GM19238 (cell line): ENCODE measurements at regions not wholly inside any gene's neighbourhood (a gene's known extent, or its start where the extent isn't known, plus 50 kb on each side); places are given as distances from the start of the nearest gene placed in this dataset.

Experiments used
- DNase-seq: peaks from one replicate; pipeline ENCODE4 v3.0.0; 2011; ENCODE audit warnings: low spot score; ENCODE audit not compliant: insufficient read length

DNA sequence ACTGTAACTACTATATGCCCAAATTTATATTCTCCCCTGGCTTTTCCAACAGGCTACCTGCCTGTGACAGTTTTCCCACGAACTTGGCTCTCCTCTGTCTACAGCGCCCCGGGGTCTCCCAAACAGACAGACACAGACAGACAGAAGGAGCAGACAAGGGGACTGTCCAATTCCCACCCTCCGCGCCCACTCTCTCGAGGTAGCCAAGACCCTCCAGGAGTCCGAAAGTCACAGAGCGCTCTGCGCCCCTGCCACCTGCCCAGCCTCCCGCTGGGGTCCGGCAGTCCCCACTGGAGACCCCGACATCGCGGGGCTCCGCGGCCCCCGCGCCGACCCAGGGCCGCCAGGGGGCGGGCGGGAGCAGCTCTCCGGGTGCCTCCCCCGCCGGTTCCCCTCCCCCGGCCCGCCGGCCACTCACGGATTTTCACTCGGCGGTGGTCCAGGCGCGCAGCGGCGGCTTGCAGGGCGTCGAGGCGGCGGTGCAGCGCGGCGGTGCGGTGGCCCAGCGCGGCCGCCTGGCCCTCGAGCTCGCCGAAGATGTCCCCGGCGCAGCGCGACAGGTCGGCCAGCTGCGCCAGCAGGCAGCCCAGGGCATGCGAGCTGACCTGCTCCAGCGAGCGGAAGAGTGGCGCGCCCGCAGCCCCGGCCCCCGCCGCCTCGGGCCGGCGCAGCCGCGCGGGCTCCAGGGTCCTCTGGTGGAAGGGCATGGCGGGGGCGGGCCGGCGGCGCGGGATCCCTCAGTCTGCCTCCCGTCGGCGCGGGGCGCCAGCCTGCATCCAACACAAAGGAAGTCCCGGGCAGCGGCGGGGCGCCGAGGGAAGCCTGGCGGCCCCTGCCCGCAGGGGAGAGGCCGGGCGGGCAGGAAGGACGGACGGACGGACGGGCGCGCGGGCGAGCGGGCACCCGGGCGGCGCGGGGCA lies 81.3 kb upstream of the CCDC28A start:
- peak; percentile 85 for DNase-seq

DNA sequence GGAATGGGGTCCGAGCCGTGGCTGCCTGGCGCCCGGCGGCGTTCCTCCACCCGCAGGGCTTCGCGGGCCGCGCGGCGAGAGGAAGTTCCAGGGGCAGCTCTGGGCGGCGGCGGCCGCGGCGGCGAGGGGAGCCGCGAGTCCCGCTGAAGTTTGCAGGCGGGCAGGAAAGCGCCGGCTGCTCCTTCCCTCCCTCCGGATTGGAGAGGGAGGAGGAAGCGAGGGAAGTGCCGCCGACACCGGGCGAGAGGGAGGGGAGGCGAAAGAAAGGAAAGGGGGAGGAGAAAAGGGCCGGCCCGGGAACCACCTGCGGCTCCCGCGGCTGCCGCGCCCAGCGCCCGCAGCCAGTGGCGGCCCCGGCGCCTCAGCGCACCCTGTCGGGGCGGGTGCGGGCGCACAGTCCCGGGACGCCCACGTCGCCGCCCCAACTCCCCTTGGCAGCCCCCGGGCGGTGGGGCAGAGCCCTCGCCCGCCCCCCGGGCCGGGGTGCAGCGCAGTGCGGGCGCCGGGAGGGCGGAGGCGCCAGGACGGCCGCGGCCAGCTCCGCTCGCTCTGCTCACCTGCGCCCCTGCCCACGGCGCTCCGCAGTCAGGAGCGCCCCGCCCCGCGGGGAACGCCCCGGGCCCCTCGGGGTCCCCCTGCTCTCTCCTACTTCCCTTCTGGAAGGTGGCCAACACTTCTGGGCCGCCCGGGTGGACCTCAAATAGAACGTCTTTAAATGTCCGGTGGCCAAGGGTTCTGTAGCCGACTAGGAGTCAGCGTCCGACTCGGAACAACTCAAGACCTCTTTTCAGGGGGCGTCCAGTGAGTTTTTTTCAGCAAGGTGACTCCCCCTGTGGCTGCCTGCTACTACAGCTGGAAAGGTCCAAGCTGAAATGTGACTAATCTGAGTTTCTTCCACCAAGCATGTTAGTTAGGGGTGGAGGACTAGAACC lies 80.3 kb upstream of the CCDC28A start:
- DNase-seq: peak; percentile 56

- DNase-seq: no peak
These were observed 78.4 kb upstream of the CCDC28A start for GRCh38 chr6:138695193-138695592.

DNA sequence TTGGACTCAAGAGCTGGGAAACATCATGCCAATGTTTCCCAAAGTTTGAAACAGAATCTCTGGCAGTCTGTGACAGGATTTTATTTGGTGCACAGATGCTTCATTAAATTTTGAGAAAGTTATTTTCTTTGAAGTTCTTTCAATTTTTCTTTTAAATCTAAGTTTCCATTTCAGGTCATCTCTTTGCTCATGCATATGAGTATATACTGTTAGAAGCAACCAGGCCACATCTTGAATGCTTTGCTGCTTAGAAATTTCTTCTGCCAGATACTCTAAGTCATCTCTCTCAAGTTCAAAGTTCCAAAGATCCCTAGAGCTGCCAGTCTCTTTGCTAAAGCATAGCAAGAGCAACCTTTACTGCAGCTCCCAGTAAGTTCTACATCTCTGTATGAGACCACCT lies 59.1 kb upstream of the CCDC28A start:
- DNase-seq: no peak

- DNase-seq: no peak
These were observed 57.6 kb upstream of the CCDC28A start for GRCh38 chr6:138716013-138716412.

- no peak for DNase-seq
These were observed 56.5 kb upstream of the CCDC28A start for GRCh38 chr6:138716971-138717665.

GRCh38 chr6:138719011-138719635 lies 54.4 kb upstream of the CCDC28A start:
- no peak for DNase-seq

GRCh38 chr6:138719744-138720143 lies 53.8 kb upstream of the CCDC28A start:
- DNase-seq: no peak

DNA sequence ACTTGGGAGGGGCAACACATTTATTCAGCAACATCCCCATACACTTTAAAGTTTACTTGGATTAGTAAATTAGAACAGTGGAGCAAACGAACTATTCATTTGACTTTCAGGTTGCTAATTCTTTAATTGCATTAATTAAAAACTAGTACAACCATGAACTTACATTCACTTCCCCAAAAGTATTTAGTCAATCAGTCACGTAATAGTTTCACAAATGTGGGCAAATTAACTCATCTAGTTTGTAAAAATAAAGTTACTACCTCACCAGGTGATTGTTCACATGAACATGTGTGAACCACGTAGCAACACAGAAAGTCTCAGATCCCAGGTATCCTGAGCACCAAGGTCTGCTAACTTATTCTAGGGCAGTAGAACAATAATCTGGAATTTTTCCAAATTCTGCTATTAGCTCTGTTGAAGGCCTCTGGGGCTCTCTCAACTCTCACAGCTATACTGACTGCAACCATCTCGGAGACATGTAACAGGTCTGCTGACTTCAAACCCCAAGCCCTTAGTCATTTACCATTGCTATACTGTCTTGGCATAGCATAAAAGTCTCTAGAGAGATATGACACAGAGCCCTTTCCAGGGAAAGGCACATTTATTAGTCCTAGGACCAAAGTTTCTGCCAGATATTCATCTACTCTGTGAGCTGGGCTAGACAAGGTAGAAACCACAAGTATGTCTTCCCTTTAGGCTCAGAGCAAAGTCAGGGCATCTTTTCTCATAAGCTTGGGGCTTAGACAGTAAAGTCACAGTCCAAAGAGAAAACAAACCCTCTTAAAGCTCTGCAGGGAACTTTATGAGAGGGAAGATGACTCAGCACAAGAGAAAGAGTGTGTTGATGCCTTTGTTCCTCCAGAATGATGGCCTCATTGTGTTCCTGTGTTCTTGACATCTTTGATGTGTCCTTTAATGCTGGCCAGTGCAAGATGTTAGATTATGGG lies 50.9 kb upstream of the CCDC28A start:
- DNase-seq: no peak
